Upper lobe of left lung (tissue), 4 donors: ENCODE measurements at regions not wholly inside any gene's neighbourhood (a gene's known extent, or its start where the extent isn't known, plus 50 kb on each side); places are given as distances from the start of the nearest gene placed in this dataset.
A peak's percentile ranks its signal among the peaks of the same experiment; 100 is the strongest.

Source experiments
- POLR2A ChIP-seq, 4 donors: fragments of 450-650 bp; IDR thresholded peaks; one replicate each; pipeline ENCODE4 v1.5.1; 2016 to 2017; ENCODE audit warnings: antibody characterized with exemption in 4 of 4, mild to moderate bottlenecking in 2 of 4
- POLR2AphosphoS5 ChIP-seq, 2 donors: sonication (generic); formaldehyde crosslinking; IDR thresholded peaks; one replicate each; pipeline ENCODE4 v1.5.1; 2017; ENCODE audit warnings: antibody characterized with exemption in 2 of 2
- TF ChIP-seq, protein P1 (sequence below), 6 experiments: fragments of 450-650 bp in 4 of 6; fragments of 200-600 bp in 2 of 6; sonication (generic) in 2 of 6; IDR thresholded peaks; one replicate each; pipeline ENCODE4 v1.5.1; 2016 to 2019; ENCODE audit warnings: antibody characterized with exemption in 6 of 6

DNA sequence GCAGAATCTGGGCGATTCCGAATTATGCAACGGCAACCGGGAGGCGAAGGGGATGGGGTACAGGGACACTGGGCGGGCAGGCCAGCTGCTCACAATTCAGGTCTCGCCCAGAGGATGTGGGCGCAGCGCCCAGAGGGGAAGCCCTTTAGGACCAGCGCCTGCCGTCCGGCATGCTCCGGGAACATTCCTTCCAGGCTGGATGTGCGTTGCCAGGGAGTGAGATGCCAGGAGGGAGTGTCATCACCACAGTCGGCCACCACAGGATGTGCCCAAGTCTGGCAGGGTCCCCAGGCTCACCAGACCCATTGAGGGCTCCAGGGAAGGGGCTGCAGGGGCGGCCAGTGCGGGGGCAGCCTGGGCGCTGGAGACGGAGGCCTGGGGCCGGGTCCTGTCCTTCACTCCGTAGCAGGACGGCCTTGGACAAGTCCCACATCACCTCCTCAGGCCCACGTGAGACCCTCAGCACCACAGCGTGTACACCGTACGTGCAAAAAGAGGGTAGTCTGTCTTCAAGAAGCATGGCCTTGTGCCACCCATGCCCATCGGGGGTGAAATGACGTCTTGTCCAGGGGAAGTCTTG, 63.9 kb downstream of the FOXL3 start:
- TF ChIP-seq, protein P1, sequence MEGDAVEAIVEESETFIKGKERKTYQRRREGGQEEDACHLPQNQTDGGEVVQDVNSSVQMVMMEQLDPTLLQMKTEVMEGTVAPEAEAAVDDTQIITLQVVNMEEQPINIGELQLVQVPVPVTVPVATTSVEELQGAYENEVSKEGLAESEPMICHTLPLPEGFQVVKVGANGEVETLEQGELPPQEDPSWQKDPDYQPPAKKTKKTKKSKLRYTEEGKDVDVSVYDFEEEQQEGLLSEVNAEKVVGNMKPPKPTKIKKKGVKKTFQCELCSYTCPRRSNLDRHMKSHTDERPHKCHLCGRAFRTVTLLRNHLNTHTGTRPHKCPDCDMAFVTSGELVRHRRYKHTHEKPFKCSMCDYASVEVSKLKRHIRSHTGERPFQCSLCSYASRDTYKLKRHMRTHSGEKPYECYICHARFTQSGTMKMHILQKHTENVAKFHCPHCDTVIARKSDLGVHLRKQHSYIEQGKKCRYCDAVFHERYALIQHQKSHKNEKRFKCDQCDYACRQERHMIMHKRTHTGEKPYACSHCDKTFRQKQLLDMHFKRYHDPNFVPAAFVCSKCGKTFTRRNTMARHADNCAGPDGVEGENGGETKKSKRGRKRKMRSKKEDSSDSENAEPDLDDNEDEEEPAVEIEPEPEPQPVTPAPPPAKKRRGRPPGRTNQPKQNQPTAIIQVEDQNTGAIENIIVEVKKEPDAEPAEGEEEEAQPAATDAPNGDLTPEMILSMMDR (IDR thresholded peaks at IDR 0.05), result no peak
- TF ChIP-seq POLR2A (IDR thresholded peaks at IDR 0.05) (no peak), POLR2AphosphoS5 (IDR thresholded peaks at IDR 0.05) (peak; percentile 7 to 10)
